Transverse colon (tissue), 4 donors: ENCODE measurements at regions not wholly inside any gene's neighbourhood (a gene's known extent, or its start where the extent isn't known, plus 50 kb on each side); places are given as distances from the start of the nearest gene placed in this dataset.

Experiments used
- DNase-seq: peaks from one replicate; pipeline ENCODE4 v3.0.0-alpha.2; 2019
- H3K27ac ChIP-seq, 4 donors: fragments of 200-600 bp; sonication (generic); 2 replicates each; pipeline ENCODE4 v1.5.1; 2016 to 2018; ENCODE audit warnings: inconsistent platforms in 4 of 4
- H3K27me3 ChIP-seq: fragments of 200-600 bp; sonication (generic); 2 replicates; pipeline ENCODE4 v1.5.1; 2017; ENCODE audit warnings: inconsistent platforms
- H3K36me3 ChIP-seq, 4 donors: fragments of 200-600 bp; sonication (generic); 2 replicates each; pipeline ENCODE4 v1.5.1; 2017 to 2019; ENCODE audit warnings: inconsistent platforms in 4 of 4
- H3K4me1 ChIP-seq, 4 donors: fragments of 200-600 bp; sonication (generic); 2 replicates each; pipeline ENCODE4 v1.5.1; 2017 to 2020; ENCODE audit warnings: inconsistent platforms in 4 of 4
- H3K4me3 ChIP-seq, 4 donors: fragments of 200-600 bp; sonication (generic); 1 replicate in 1 of 4; 2 replicates in 3 of 4; pipeline versions ENCODE4 v1.5.1 to v1.6.1; 2017 to 2019; ENCODE audit warnings: inconsistent platforms in 4 of 4
- H3K9me3 ChIP-seq, 2 donors: fragments of 200-600 bp; sonication (generic); 2 replicates each; pipeline ENCODE4 v1.5.1; 2017 to 2019; ENCODE audit warnings: inconsistent platforms in 2 of 2
- CTCF ChIP-seq, 5 experiments: fragments of 200-600 bp in 3 of 5; fragments of 450-650 bp in 2 of 5; sonication (generic) in 3 of 5; IDR thresholded peaks; 1 replicate in 2 of 5; 2 replicates in 3 of 5; pipeline ENCODE4 v1.5.1; 2016 to 2017; ENCODE audit warnings: antibody characterized with exemption in 5 of 5, inconsistent platforms in 3 of 5, mild to moderate bottlenecking in 2 of 5, moderate library complexity in 1 of 5
- EP300 ChIP-seq: sonication (generic); formaldehyde crosslinking; IDR thresholded peaks from one replicate; pipeline ENCODE4 v1.6.1; 2017; ENCODE audit warnings: antibody characterized with exemption, low read depth
- POLR2A ChIP-seq: fragments of 450-650 bp; IDR thresholded peaks from one replicate; pipeline ENCODE4 v1.6.1; 2016; ENCODE audit warnings: antibody characterized with exemption, mild to moderate bottlenecking, moderate library complexity
- POLR2AphosphoS5 ChIP-seq, 3 donors: sonication (generic); formaldehyde crosslinking; IDR thresholded peaks; one replicate each; pipeline ENCODE4 v1.6.1; 2016; ENCODE audit warnings: antibody characterized with exemption in 3 of 3
- WGBS, 2 donors: methylation state at CpG; one replicate each; pipeline ENCODE4 v1.1.5; 2018; ENCODE audit warnings: low coverage in 1 of 2; 5-methylcytosine and 5-hydroxymethylcytosine counted together
- in situ Hi-C, 4 donors: fragments of 200-750 bp; cut with MboI; loops; one replicate each; pipeline versions ENCODE4 v1.15.0 to v1.15.1; 2017; ENCODE audit warnings: low sequenced_read_pairs in 3 of 4, low pct_ligation_motif_present in 1 of 4, low pct_unique_long_range_greater_than_20kb in 1 of 4
- intact Hi-C: fragments of 100-400 bp; cut with DNase I; formaldehyde crosslinking; loops from one replicate; pipeline ENCODE4 v1.15.1; 2023; ENCODE audit warnings: low total_unique reads

- 85% methylated on average over 2 of the region's 2 CpGs for WGBS, 2 donors
- TF ChIP-seq POLR2AphosphoS5 (IDR thresholded peaks at IDR 0.05) (no peak), POLR2A (no peak), EP300 (no peak), CTCF (IDR thresholded peaks at IDR 0.05) (no peak)
- intact Hi-C loops = no loop called here
These were observed 737.1 kb downstream of the KCNA4 start for GRCh38 chr11:29279716-29280115.

GRCh38 chr11:29272019-29272654 lies 744.7 kb downstream of the KCNA4 start:
- Histone ChIP-seq H3K4me1 (no peaks in the 10 kb centered on the region), H3K36me3 (no peaks in the 10 kb centered on the region), H3K4me3 (no peak overlapping the region), H3K27me3 (no peaks in the 10 kb centered on the region), H3K27ac (no peak overlapping the region), H3K9me3 (no peaks in the 10 kb centered on the region)
- intact Hi-C loops (no loop called here), in situ Hi-C loops (no loop called here)
- WGBS, 2 donors = 79 to 80% methylated on average over 5 of the region's 5 CpGs
- no peak for DNase-seq
- TF ChIP-seq CTCF (IDR thresholded peaks at IDR 0.05) (no peak), POLR2AphosphoS5 (IDR thresholded peaks at IDR 0.05) (no peak), POLR2A (no peak), EP300 (no peak)

More at GRCh38 chr11:29279716-29280115, 737.1 kb downstream of the KCNA4 start:
- Histone ChIP-seq H3K27me3 (no peaks in the 10 kb centered on the region), H3K4me3 (no peak overlapping the region), H3K36me3 (no peaks in the 10 kb centered on the region), H3K4me1 (no peaks in the 10 kb centered on the region), H3K9me3 (no peaks in the 10 kb centered on the region), H3K27ac (no peak overlapping the region)
- no peak for DNase-seq
- in situ Hi-C loops = loop anchor here in 1 of 4 donors (25.0 kb wide), 1 partner anchor 92 kb away; no protein-coding TSS in a partner anchor

- TF ChIP-seq POLR2A = no peak
- no peak for TF ChIP-seq CTCF (IDR thresholded peaks at IDR 0.05)
- TF ChIP-seq POLR2AphosphoS5 (IDR thresholded peaks at IDR 0.05) = no peak
- no peak for TF ChIP-seq EP300
- no peak for DNase-seq
- H3K27ac ChIP-seq = no peak overlapping the region
- in situ Hi-C loops (no loop called here), intact Hi-C loops (no loop called here)
- 31 to 36% methylated on average over 1 of the region's 1 CpG for WGBS, 2 donors
- no peak overlapping the region for H3K4me3 ChIP-seq
- H3K9me3 ChIP-seq = no peaks in the 10 kb centered on the region
- H3K27me3 ChIP-seq = no peaks in the 10 kb centered on the region
- H3K36me3 ChIP-seq = no peaks in the 10 kb centered on the region
- H3K4me1 ChIP-seq = no peaks in the 10 kb centered on the region
These were observed 745.2 kb downstream of the KCNA4 start for GRCh38 chr11:29271616-29272015.

GRCh38 chr11:29268733-29269132 lies 748.1 kb downstream of the KCNA4 start:
- DNase-seq = no peak
- H3K4me3 ChIP-seq = no peak overlapping the region
- 92 to 97% methylated on average over 2 of the region's 2 CpGs for WGBS, 2 donors
- H3K27ac ChIP-seq = no peak overlapping the region
- no peaks in the 10 kb centered on the region for H3K36me3 ChIP-seq
- intact Hi-C loops = no loop called here
- no peaks in the 10 kb centered on the region for H3K9me3 ChIP-seq
- in situ Hi-C loops = no loop called here
- no peaks in the 10 kb centered on the region for H3K27me3 ChIP-seq
- H3K4me1 ChIP-seq = no peaks in the 10 kb centered on the region
- TF ChIP-seq POLR2AphosphoS5 (IDR thresholded peaks at IDR 0.05) (no peak), CTCF (IDR thresholded peaks at IDR 0.05) (no peak)
